GM06990 (cell line): ENCODE measurements at regions not wholly inside any gene's neighbourhood (a gene's known extent, or its start where the extent isn't known, plus 50 kb on each side); places are given as distances from the start of the nearest gene placed in this dataset.

Source experiments
- DNase-seq: peaks from one replicate; pipeline ENCODE4 v3.0.0-alpha.2; 2011; ENCODE audit not compliant: insufficient read length; ENCODE audit errors: extremely low read depth
- H3K27me3 ChIP-seq: replicated peaks from 2 replicates; pipeline ENCODE4 v1.6.0; 2011; ENCODE audit warnings: low read length; ENCODE audit not compliant: control insufficient read depth, insufficient read depth
- H3K36me3 ChIP-seq: 2 replicates; pipeline ENCODE4 v1.5.1; 2011; ENCODE audit warnings: low read length; ENCODE audit not compliant: control insufficient read depth, insufficient read depth
- H3K4me3 ChIP-seq: replicated peaks from 2 replicates; pipeline ENCODE4 v1.5.1; 2011; ENCODE audit warnings: low read depth, mild to moderate bottlenecking, control low read depth, low read length
- CTCF ChIP-seq: IDR thresholded peaks from 2 replicates; pipeline ENCODE4 v1.5.1; 2011; ENCODE audit warnings: low read length, control low read depth, mild to moderate bottlenecking, inconsistent platforms; ENCODE audit not compliant: insufficient read depth, poor library complexity, severe bottlenecking

- no peaks in the 10 kb centered on the region for H3K36me3 ChIP-seq
- TF ChIP-seq CTCF = no peak
- H3K4me3 ChIP-seq = no peak overlapping the region
- H3K27me3 ChIP-seq = no peaks in the 10 kb centered on the region
- no peak for DNase-seq
These were observed 682.2 kb downstream of the SQOR start for GRCh38 chr15:46317029-46317428.

GRCh38 chr15:46322753-46323152, 687.9 kb downstream of the SQOR start:
- no peak overlapping the region for H3K4me3 ChIP-seq
- no peaks in the 10 kb centered on the region for H3K27me3 ChIP-seq
- H3K36me3 ChIP-seq = no peaks in the 10 kb centered on the region
- TF ChIP-seq CTCF = no peak
- DNase-seq = no peak

- no peaks in the 10 kb centered on the region for H3K27me3 ChIP-seq
- H3K4me3 ChIP-seq = no peak overlapping the region
- no peaks in the 10 kb centered on the region for H3K36me3 ChIP-seq
- no peak for TF ChIP-seq CTCF
- DNase-seq = no peak
These were observed 691.3 kb downstream of the SQOR start for GRCh38 chr15:46326173-46326572.

- TF ChIP-seq CTCF = no peak
These were observed 694.0 kb downstream of the SQOR start for GRCh38 chr15:46328821-46329220.

GRCh38 chr15:46329876-46330275, 695.0 kb downstream of the SQOR start:
- Histone ChIP-seq H3K4me3 (no peak overlapping the region), H3K27me3 (no peaks in the 10 kb centered on the region)
- no peak for TF ChIP-seq CTCF

More at GRCh38 chr15:46328821-46329220, 694.0 kb downstream of the SQOR start:
- Histone ChIP-seq H3K36me3 (no peaks in the 10 kb centered on the region), H3K4me3 (no peak overlapping the region), H3K27me3 (no peaks in the 10 kb centered on the region)
- DNase-seq = no peak

GRCh38 chr15:46331546-46331945, 696.7 kb downstream of the SQOR start:
- no peak overlapping the region for H3K4me3 ChIP-seq
- DNase-seq = no peak
- no peaks in the 10 kb centered on the region for H3K27me3 ChIP-seq
- no peaks in the 10 kb centered on the region for H3K36me3 ChIP-seq
- TF ChIP-seq CTCF = no peak

More at GRCh38 chr15:46329876-46330275, 695.0 kb downstream of the SQOR start:
- no peak for DNase-seq
- no peaks in the 10 kb centered on the region for H3K36me3 ChIP-seq
